ENCODE measurements at regions not wholly inside any gene's neighbourhood (a gene's known extent, or its start where the extent isn't known, plus 50 kb on each side); places are given as distances from the start of the nearest gene placed in this dataset.

DNA sequence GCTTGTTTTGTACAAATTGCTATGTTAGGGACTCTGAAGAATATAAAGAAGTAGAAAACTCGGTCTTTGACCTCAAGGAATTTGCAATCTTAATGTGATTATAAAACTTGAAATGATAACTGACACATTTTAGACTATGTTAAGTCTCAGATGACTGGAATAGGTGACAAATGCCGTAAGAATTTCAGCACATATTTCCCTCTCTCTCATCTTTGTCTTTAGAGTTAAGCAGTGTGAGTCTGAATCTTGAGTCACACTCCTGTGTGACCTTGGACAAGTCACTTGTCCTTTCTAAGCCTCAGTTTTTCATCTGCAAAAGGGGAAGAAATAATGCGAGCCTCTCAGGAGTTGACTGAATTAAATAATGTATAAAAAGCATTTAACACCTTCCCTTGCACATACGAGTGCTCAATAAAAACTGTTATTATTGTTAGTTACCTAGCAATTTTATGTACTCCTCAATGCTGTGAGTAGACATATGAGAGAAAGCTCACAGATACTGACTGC is 103.7 kb downstream of the DYRK2 start:
- peaks cover 10% of the 10 kb centered on the region for H3K4me1 Mint-ChIP-seq

DNA sequence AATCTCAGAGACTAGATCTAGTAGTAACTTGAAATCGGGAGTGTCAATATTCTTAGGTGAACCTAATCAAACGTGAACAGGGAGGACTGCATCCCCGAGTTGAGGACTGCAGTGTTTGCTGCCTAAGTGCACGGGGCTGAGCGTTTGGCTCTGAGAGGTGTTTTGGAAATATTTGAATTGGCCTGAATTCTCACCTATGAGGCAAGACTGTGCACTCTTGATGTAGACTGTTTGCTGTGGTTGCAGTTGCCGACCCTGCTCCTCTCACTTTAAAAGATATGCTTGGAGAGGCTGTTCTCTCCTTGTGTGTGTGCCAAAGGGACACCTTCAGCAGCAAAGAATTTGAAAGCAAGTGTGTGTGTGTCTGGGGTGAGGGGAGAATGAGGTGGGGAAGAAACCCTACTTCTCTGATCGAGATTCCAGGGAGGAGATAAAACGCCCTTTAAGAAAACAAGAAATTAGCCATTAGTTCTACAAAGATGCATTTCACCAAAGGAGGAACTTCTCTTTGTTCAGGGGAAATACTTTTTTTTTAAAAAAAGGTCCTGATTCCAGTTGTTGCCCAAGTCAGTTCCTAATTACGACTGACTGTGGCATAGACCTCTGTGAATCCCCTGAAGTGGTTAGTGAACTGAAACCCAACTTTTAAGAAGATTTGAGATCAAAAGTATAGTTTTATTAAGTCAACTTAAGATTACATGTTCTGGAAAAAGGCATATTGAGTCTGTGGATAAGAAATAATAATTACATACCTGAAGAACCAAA is 106.6 kb downstream of the DYRK2 start:
- H3K27me3 Mint-ChIP-seq (ENCODE audit: low read depth, poor library complexity): no peaks in the 10 kb centered on the region
- no peaks in the 10 kb centered on the region for H3K36me3 Mint-ChIP-seq (ENCODE audit: low read depth)
- H3K4me3 Mint-ChIP-seq: no peak overlapping the region
- no peak overlapping the region for H3K27ac Mint-ChIP-seq
- peaks cover 10% of the 10 kb centered on the region for H3K4me1 Mint-ChIP-seq
- DNase-seq: no peak
- TF ChIP-seq, protein P1, sequence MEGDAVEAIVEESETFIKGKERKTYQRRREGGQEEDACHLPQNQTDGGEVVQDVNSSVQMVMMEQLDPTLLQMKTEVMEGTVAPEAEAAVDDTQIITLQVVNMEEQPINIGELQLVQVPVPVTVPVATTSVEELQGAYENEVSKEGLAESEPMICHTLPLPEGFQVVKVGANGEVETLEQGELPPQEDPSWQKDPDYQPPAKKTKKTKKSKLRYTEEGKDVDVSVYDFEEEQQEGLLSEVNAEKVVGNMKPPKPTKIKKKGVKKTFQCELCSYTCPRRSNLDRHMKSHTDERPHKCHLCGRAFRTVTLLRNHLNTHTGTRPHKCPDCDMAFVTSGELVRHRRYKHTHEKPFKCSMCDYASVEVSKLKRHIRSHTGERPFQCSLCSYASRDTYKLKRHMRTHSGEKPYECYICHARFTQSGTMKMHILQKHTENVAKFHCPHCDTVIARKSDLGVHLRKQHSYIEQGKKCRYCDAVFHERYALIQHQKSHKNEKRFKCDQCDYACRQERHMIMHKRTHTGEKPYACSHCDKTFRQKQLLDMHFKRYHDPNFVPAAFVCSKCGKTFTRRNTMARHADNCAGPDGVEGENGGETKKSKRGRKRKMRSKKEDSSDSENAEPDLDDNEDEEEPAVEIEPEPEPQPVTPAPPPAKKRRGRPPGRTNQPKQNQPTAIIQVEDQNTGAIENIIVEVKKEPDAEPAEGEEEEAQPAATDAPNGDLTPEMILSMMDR (IDR thresholded peaks at IDR 0.05): no peak
- H3K9me3 Mint-ChIP-seq: no peaks in the 10 kb centered on the region

More for the DNA sequence above, 103.7 kb downstream of the DYRK2 start:
- Mint-ChIP-seq H3K9me3 (no peaks in the 10 kb centered on the region), H3K27me3 (ENCODE audit: low read depth, poor library complexity) (no peaks in the 10 kb centered on the region), H3K36me3 (ENCODE audit: low read depth) (no peaks in the 10 kb centered on the region), H3K4me3 (no peak overlapping the region), H3K27ac (no peak overlapping the region)
- TF ChIP-seq, protein P1 (IDR thresholded peaks at IDR 0.05): no peak
- DNase-seq: no peak

DNA sequence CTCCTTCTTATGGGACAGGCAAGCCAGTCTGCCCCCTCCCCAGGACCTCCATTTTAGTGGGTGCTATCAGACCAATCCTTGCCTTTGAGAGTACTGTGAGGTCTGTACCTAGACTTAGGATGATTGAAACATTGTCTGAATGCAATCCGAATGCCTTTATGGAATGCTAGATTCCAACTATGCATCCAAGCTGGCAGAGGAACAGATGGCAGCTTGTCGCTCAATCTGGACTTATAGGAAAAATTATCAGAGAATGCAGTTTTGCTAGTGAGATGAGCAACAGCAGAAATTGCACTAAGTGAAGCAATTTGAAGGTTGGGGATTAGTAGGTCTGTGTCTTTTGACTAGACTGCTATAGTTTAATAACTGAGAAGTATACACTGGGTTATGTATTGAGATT is 109.1 kb downstream of the DYRK2 start:
- DNase-seq: no peak
- Mint-ChIP-seq H3K27ac (no peak overlapping the region), H3K4me1 (peaks cover 20% of the 10 kb centered on the region), H3K27me3 (ENCODE audit: low read depth, poor library complexity) (no peaks in the 10 kb centered on the region), H3K9me3 (no peaks in the 10 kb centered on the region), H3K36me3 (ENCODE audit: low read depth) (no peaks in the 10 kb centered on the region), H3K4me3 (no peak overlapping the region)
- TF ChIP-seq, protein P1 (IDR thresholded peaks at IDR 0.05): no peak

DNA sequence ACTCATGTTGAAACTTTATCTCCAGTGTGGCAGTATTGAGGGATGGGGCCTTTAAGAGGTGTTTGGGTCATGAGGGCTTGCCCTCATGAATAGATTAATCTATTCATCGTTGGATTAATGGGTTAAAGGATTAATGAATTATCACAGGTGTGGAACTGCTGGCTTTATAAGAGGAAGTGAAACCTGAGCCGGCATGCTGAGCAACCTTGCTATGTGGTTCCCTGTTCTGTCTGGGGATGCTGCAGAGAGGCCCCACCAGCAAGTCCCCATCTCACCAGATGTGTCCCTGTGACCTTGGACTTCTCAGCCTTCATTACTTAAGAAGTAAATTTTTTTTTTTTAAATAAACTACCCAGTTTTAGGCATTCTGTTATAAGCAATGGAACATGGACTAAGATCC is 109.6 kb downstream of the DYRK2 start:
- Mint-ChIP-seq H3K36me3 (ENCODE audit: low read depth) (no peaks in the 10 kb centered on the region), H3K4me3 (no peak overlapping the region), H3K27me3 (ENCODE audit: low read depth, poor library complexity) (no peaks in the 10 kb centered on the region), H3K27ac (no peak overlapping the region), H3K9me3 (no peaks in the 10 kb centered on the region), H3K4me1 (peaks cover 20% of the 10 kb centered on the region)
- no peak for DNase-seq
- TF ChIP-seq, protein P1 (IDR thresholded peaks at IDR 0.05): no peak

DNA sequence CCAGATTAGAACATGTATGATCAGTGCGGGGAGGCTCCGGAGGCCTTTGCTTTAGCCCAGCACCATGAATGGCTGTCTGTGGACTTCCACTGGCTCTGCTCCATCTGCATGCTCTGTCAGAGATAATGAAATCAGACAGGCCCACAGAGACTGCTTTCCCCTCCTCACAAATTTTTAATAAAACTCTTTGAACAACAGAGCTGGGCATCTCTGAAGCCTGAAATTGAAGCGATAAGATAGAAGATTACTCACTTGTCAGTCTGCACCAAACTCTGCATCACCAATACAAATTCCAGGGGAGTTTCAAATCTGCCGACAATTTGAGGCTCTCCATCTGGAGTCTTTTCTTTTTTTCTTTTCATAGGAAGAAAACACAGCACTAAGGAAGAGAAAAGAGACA is 110.0 kb downstream of the DYRK2 start:
- Mint-ChIP-seq H3K36me3 (ENCODE audit: low read depth) (no peaks in the 10 kb centered on the region), H3K4me3 (no peak overlapping the region), H3K9me3 (no peaks in the 10 kb centered on the region), H3K4me1 (peaks cover 20% of the 10 kb centered on the region), H3K27me3 (ENCODE audit: low read depth, poor library complexity) (no peaks in the 10 kb centered on the region), H3K27ac (no peak overlapping the region)
- TF ChIP-seq, protein P1 (IDR thresholded peaks at IDR 0.05): no peak
- no peak for DNase-seq

DNA sequence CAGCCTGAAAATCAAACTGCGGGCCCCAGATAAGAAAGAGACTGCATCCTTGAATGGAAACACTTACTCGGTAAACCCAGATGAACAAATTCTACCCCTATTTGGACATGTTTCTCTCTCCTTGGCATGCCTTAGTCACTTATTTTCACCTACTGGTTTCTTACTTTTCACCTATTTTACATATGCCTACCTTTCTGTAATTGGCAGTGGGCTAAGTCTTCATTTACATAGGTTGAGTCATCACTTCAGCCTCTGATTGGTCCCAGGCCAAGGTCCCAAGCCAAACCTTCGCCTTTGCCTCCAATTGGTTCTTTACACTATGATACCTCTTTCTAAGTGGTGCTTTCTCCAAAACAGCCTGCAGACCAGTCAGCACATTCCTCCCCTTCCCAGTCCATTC is 111.3 kb downstream of the DYRK2 start:
- no peaks in the 10 kb centered on the region for H3K36me3 Mint-ChIP-seq (ENCODE audit: low read depth)
- peaks cover 1% of the 10 kb centered on the region for H3K27me3 Mint-ChIP-seq (ENCODE audit: low read depth, poor library complexity)
- no peaks in the 10 kb centered on the region for H3K9me3 Mint-ChIP-seq
- no peak for DNase-seq
- H3K4me1 Mint-ChIP-seq: peaks cover 25% of the 10 kb centered on the region
- no peak overlapping the region for H3K27ac Mint-ChIP-seq
- TF ChIP-seq, protein P1 (IDR thresholded peaks at IDR 0.05): no peak
- H3K4me3 Mint-ChIP-seq: no peak overlapping the region

Data from nephron progenitor cell (in vitro differentiated cells).